ENCODE measurements at regions not wholly inside any gene's neighbourhood (a gene's known extent, or its start where the extent isn't known, plus 50 kb on each side); places are given as distances from the start of the nearest gene placed in this dataset.

GRCh38 chr6:11332463-11332862, 100.0 kb upstream of the NEDD9 start:
- Histone ChIP-seq H3K9me3 (ENCODE audit: control insufficient read depth, insufficient read depth, low read length) (no peaks in the 10 kb centered on the region), H4K5ac (ENCODE audit: low read depth, low read length) (no peak overlapping the region), H3K56ac (ENCODE audit: extremely low read depth, insufficient read depth, low read length) (no peak overlapping the region), H3K27ac (ENCODE audit: insufficient read depth, low read length) (no peak overlapping the region), H3K23ac (ENCODE audit: low read depth, low read length) (no peak overlapping the region), H2BK15ac (ENCODE audit: low read depth, low read length) (no peak overlapping the region), H2AK9ac (replicated peaks; ENCODE audit: low read depth, low read length, poor library complexity) (no peak overlapping the region), H3K27me3 (ENCODE audit: control insufficient read depth, insufficient read depth, low read length) (no peaks in the 10 kb centered on the region; the same call in 1 of the 2 replicates), H2AK5ac (ENCODE audit: low read depth, low read length) (no peak overlapping the region), H3K9me1 (ENCODE audit: insufficient read depth, low read length) (peaks cover 2% of the 10 kb centered on the region; the same call in 1 of the 2 replicates), H2BK20ac (ENCODE audit: low read depth, low read length) (no peak overlapping the region), H3K4me1 (ENCODE audit: control insufficient read depth, insufficient read depth, low read length) (peaks cover 8% of the 10 kb centered on the region), H4K8ac (ENCODE audit: low read depth in 2 of 2, low read length in 2 of 2) (no peak overlapping the region), H3K4me3 (ENCODE audit: insufficient read depth, low read depth, low read length) (no peak overlapping the region), H2BK5ac (ENCODE audit: low read depth, low read length, poor library complexity, severe bottlenecking) (no peak overlapping the region), H3K4me2 (ENCODE audit: low read depth, low read length) (no peak overlapping the region), H2BK120ac (ENCODE audit: low read depth, low read length) (no peak overlapping the region), H3K9ac (ENCODE audit: low read depth, low read length) (no peak overlapping the region), H3K36me3 (ENCODE audit: control insufficient read depth, insufficient read depth, low read length) (no peaks in the 10 kb centered on the region), H4K91ac (ENCODE audit: insufficient read depth, low read depth, low read length) (no peak overlapping the region), H3K4ac (ENCODE audit: low read depth, low read length) (no peak overlapping the region; the same call in 1 of the 2 replicates), H3K14ac (replicated peaks; ENCODE audit: low read depth, low read length) (no peak overlapping the region), H2AFZ (replicated peaks; ENCODE audit: low read length, poor library complexity) (no peak overlapping the region), H3K79me1 (ENCODE audit: low read depth in 1 of 2, low read length in 2 of 2) (no peaks in the 10 kb centered on the region), H3K18ac (ENCODE audit: low read depth, low read length) (no peak overlapping the region), H4K20me1 (ENCODE audit: insufficient read depth, low read length) (no peaks in the 10 kb centered on the region)
- in situ Hi-C loops (cut with MboI; ENCODE audit: low sequenced_read_pairs): no loop called here
- dilution Hi-C loops (cut with HindIII; ENCODE audit: low sequenced_read_pairs, unreplicated experiment): no loop called here
- WGBS, 2 experiments (ENCODE audit: extremely low coverage in 2 of 2, insufficient read length in 1 of 2): 92% methylated on average over 4 of the region's 7 CpGs; no CpG with 5 or more reads in 1 of the 2 experiments
- DNase-seq: no peak
- ChIA-PET CTCF (no interaction called here), POLR2A (ENCODE audit: unreplicated experiment) (no interaction called here)
- TF ChIP-seq MAFK (IDR thresholded peaks at IDR 0.05; ENCODE audit: low read depth, low read length) (no peak), NFE2L2 (IDR thresholded peaks at IDR 0.05; ENCODE audit: low read depth, low read length) (no peak), CHD1 (IDR thresholded peaks at IDR 0.05; ENCODE audit: low read depth, low read length) (no peak), RFX5 (IDR thresholded peaks at IDR 0.05; ENCODE audit: low read depth, low read length) (no peak), RCOR1 (IDR thresholded peaks at IDR 0.05; ENCODE audit: insufficient replicate concordance, low read length) (no peak), CEBPB (IDR thresholded peaks at IDR 0.05; ENCODE audit: low read depth, low read length) (no peak), BHLHE40 (IDR thresholded peaks at IDR 0.05; ENCODE audit: low read depth, low read length) (no peak), FOS (IDR thresholded peaks at IDR 0.05; ENCODE audit: low read depth, low read length) (no peak)
- TF ChIP-seq, protein P1, sequence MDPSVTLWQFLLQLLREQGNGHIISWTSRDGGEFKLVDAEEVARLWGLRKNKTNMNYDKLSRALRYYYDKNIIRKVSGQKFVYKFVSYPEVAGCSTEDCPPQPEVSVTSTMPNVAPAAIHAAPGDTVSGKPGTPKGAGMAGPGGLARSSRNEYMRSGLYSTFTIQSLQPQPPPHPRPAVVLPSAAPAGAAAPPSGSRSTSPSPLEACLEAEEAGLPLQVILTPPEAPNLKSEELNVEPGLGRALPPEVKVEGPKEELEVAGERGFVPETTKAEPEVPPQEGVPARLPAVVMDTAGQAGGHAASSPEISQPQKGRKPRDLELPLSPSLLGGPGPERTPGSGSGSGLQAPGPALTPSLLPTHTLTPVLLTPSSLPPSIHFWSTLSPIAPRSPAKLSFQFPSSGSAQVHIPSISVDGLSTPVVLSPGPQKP (IDR thresholded peaks at IDR 0.05; ENCODE audit: borderline replicate concordance, low read depth, low read length): no peak
- no peak for ATAC-seq (ENCODE audit: low read depth)
- no TSS peak for BruUV-seq (replicated peaks)
- intact Hi-C loops (cut with micrococcal nuclease): no loop called here
